GM19468 (cell line): ENCODE measurements at regions not wholly inside any gene's neighbourhood (a gene's known extent, or its start where the extent isn't known, plus 50 kb on each side); places are given as distances from the start of the nearest gene placed in this dataset.

Experiments used
- ATAC-seq: cut with Tn5 transposase; IDR thresholded peaks from one replicate; pipeline ENCODE4 v1.9.1; 2021; ENCODE audit warnings: mild to moderate bottlenecking, moderate library complexity, moderate number of reproducible peaks; ENCODE audit not compliant: unreplicated experiment; ENCODE audit errors: extremely low read depth

GRCh38 chr12:87704374-87704773 is 324.8 kb downstream of the C12orf50 start:
- no peak for ATAC-seq

DNA sequence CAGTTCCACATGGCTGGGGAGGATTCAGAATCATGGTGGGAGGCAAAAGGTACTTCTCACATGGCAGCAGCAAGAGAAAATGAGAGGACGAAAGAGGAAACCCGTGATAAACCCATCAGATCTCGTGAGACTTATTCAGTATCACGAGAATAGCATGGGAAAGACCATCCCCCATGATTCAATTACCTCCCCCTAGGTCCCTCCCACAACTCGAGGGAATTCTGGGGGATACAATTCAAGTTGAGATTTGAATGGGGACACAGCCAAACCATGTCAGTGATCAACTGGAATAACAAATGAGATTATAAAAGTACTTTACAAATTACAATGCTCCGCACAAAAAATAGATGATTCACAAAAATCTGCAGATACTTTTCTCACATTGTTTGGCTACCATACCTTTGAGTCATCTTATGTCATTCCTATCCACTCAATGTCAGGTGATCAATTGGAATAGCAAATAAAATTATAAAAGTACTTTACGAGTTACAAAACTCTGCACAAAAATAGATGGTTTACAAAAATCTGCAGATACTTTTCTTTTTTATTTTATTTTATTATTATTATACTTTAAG is 338.9 kb downstream of the C12orf50 start:
- ATAC-seq = no peak

DNA sequence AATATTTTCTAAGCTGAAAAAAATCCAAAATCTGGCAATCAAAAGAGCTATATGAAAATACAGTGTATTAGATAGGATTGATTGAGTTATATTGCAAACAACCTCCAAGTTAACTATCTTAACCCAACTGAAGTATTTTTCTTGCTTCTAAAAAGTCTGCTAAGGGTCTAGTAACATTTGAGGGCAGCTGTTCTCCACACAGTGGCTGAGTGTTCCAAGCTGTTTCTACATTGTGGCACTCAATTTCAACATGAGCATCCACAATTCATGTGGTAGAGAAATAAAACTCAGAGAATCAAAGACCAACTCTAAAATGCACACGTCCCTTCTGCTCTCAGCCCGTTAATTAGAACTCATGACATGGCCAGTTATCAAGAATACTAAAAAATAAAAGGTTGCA is 340.0 kb downstream of the C12orf50 start:
- ATAC-seq = no peak

DNA sequence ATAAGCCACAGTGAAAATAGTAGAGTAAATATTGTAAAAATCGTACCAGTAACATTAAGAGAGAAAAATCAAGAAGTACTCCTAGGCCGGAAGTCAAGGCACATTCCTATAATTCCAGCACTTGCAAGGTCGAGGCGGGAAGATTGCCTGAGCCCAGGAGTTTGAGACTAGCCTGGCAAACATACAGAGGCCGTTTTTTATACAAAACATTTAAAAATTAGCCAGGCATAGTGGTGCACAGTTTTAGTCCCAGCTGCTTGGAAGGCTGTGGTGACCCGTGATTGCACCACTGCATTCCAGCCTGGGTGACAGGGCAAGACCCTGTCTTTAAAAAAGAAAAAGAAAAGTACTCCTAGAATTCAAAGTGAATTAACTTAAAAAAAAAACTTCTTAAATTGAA is 341.8 kb downstream of the C12orf50 start:
- no peak for ATAC-seq

- ATAC-seq = no peak
Observed at GRCh38 chr12:87685696-87686095, 343.5 kb downstream of the C12orf50 start.

DNA sequence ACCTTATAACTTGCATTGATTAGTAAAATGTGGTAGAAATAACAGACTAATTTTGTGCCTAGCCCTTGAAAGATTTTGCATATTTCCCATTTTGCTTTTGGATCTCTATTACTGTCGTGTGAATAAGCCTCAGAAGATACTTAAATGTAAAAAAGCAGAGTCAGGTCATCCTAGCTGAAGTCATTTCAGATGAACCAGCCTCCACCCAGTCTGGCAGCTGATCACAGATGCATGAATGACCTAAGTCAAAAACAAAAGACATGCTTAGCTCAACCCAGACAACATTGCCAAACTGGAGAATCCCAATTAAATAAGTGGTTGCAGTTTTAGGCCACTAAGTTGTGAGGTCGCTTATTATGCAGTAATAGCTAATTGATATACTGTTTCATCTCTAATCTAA is 349.9 kb downstream of the C12orf50 start:
- ATAC-seq = no peak

DNA sequence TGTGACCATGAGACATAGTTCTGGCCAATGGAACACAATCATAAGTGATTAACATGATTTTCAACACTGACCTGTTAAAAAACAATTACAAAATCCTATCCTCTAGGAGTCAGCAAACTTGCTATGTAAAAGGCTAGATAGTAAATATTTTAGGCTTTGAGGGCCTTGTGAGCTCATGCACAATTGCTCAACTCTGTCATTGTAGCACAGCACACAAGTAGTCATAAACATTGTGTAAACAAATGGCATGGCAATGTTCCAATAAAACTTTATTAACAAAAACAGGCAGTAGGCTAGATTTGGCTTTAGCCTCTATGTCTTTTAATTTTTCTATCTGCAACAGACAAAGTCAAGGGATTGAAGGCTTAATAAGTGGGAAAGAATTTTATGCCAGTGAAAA is 350.7 kb downstream of the C12orf50 start:
- no peak for ATAC-seq

DNA sequence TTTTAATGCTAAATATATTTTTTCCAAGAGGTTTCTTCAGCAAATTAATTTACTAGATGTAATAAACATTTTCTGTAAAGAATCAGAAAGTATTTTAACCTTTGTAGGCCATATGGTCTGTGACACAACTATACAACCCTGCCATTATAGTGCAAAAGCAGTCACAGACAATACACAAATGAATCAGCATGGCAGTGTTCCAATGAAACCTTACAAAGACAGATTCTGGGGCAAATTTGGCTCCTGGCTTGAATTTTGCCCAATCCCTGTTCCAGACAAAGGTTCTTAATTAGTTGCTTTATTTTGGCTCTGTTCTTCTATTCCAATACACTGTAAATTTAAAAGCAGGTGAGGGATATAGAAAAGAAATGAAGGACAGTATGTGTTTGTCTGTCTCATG is 352.5 kb downstream of the C12orf50 start:
- ATAC-seq = no peak

- no peak for ATAC-seq
Observed at GRCh38 chr12:87671757-87672156, 357.4 kb downstream of the C12orf50 start.

DNA sequence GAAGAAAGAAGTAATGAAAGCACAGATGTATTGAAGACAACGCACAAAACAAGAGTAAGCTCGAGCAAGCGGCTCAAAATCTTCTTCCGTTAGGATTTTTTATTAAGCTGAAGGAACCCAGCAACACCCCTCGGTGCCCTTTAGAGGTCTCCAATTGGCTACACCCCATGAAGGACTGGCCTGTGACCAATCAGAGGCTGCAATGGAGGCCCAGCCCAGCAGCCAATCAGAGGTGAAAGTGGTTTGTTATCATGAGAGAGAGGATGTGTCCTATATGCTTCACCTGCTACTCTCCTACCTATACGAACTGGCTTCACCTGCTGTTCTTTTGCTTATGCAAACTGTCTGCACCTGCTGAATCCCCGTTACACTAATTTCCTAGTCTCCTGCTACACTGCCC is 358.8 kb downstream of the C12orf50 start:
- ATAC-seq = no peak

DNA sequence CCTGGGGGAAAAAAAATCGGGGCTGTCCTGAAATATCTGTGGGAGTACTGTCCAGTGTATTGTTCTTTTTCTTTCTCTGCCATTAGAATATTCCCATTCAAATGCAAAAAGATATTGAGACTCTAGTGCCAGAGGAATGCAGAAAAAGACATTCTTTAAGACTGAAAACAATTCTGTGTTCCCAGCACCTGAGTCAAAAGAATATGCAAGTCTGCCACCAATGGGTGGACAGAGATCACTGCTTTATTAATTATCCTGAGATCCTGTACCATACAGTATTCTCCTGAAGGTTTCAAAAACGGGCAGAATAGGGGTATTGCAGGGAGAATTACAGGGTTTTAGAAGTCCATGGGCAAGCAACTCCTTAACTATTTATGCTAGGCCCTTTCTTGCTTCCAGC is 361.8 kb downstream of the C12orf50 start:
- ATAC-seq = no peak

DNA sequence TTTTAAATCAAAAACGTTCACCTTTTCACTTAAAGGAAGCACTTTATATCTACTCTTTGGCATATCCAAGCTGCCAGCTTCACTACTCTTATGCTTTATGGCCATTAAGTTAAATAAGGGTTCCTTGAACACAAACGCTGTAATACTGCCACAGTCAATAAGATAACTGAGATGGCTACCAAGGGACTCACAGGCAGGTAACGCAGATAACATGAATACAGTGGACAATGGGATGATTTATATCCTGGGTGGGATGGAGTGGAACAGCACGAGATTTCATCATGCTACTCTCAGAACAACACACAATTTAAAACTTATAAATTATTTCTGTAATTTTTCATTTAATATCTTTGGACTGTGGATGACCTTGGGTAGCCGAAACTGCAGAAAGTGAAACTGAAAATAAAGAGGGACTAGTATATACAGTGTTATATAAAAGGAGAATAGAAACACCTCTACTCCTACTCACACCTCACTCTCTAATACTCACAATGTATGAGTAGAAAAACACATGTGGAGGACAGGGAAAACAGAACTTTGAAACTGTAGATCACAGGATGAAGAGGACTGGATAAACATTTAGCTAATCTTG is 367.3 kb downstream of the C12orf50 start:
- ATAC-seq = peak; percentile 69

GRCh38 chr12:87660987-87661774 is 368.0 kb downstream of the C12orf50 start:
- ATAC-seq = no peak

DNA sequence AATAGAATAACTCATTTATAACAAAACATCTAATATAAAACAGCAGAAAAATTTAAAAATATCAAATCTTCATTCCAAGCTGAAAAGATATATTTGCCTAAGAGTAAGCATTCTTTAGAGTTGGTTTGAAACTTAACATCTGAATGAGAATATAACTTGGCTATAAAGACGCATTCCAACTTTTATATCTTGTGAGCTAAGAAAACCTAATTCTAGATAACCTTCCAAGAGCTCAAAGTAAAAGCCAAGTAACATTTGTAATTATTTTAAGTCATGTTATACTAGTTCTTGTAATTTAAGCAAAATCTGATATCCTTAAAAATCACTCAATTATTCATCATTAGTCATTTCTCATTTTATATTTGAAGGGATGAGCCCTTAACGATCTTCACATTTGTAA is 368.9 kb downstream of the C12orf50 start:
- ATAC-seq = no peak

GRCh38 chr12:87656311-87656710 is 372.9 kb downstream of the C12orf50 start:
- no peak for ATAC-seq

- no peak for ATAC-seq
Observed at GRCh38 chr12:87651670-87652425, 377.4 kb downstream of the C12orf50 start.

DNA sequence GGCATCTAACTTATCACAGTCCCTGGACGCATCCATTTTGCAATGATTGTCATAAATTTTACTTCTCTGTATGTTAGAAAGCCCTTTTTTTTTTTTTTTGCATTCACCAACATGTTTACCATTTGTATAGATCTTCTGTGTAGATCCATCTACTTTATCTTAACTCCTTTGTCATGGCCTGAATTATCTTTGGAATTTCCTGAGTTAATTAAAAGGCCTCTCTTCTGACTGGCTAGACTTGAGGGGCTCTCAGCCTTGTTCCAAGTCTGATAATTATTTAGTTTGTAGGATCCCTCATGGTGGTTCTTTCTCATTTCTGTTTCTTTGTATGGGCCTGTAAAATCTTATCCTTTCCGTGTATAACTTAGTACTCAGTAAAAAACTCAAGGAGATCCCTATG is 387.0 kb downstream of the C12orf50 start:
- ATAC-seq = no peak

- no peak for ATAC-seq
Observed at GRCh38 chr12:87618199-87618598, 411.0 kb downstream of the C12orf50 start.

GRCh38 chr12:87612996-87613395 is 416.2 kb downstream of the C12orf50 start:
- ATAC-seq = no peak

- no peak for ATAC-seq
Observed at GRCh38 chr12:87608321-87608720, 420.9 kb downstream of the C12orf50 start.

DNA sequence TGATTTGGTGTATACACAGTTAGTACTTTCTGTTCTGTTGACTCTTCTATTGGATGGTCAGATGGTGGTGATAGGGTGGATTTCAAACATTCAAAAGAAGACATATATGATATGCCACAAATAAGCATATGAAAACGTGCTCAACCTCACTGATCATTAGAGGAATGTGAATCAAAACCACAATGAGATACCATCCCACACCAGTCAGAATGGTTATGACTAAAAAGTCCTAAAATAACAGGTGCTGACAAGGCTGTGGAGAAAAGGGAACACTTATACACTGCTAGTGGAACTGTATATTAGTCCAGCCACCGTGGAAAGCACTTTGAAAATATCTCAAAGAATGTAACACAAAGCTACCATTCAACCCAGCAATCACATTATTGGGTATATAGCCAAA is 425.5 kb downstream of the C12orf50 start:
- no peak for ATAC-seq
